ENCODE measurements at regions not wholly inside any gene's neighbourhood (a gene's known extent, or its start where the extent isn't known, plus 50 kb on each side); places are given as distances from the start of the nearest gene placed in this dataset.

- Histone ChIP-seq H3K36me3 (ENCODE audit: control insufficient read depth, insufficient read depth, low read length) (no peaks in the 10 kb centered on the region), H3K9me3 (ENCODE audit: control insufficient read depth, low read length) (no peaks in the 10 kb centered on the region), H3K4me1 (ENCODE audit: control insufficient read depth, insufficient read depth, low read length) (no peaks in the 10 kb centered on the region), H3K27me3 (ENCODE audit: control insufficient read depth, insufficient read depth, low read length) (no peaks in the 10 kb centered on the region), H3K9ac (ENCODE audit: low read length) (no peak overlapping the region), H3K4me3 (ENCODE audit: low read length) (no peak overlapping the region)
Observed at GRCh38 chr16:51752438-51752995, 601.4 kb upstream of the SALL1 start.

- H3K36me3 ChIP-seq (ENCODE audit: control insufficient read depth, insufficient read depth, low read length): no peaks in the 10 kb centered on the region
- H3K4me3 ChIP-seq (ENCODE audit: low read length): no peak overlapping the region
- H3K9ac ChIP-seq (ENCODE audit: low read length): no peak overlapping the region
- H3K4me1 ChIP-seq (ENCODE audit: control insufficient read depth, insufficient read depth, low read length): no peaks in the 10 kb centered on the region
- H3K9me3 ChIP-seq (ENCODE audit: control insufficient read depth, low read length): no peaks in the 10 kb centered on the region
- no peaks in the 10 kb centered on the region for H3K27me3 ChIP-seq (ENCODE audit: control insufficient read depth, insufficient read depth, low read length)
Observed at GRCh38 chr16:51747329-51747728, 596.3 kb upstream of the SALL1 start.

- no peaks in the 10 kb centered on the region for H3K9me3 ChIP-seq (ENCODE audit: control insufficient read depth, low read length)
- H3K4me3 ChIP-seq (ENCODE audit: low read length): no peak overlapping the region
- no peak overlapping the region for H3K9ac ChIP-seq (ENCODE audit: low read length)
- no peaks in the 10 kb centered on the region for H3K36me3 ChIP-seq (ENCODE audit: control insufficient read depth, insufficient read depth, low read length)
- H3K27me3 ChIP-seq (ENCODE audit: control insufficient read depth, insufficient read depth, low read length): no peaks in the 10 kb centered on the region
- H3K4me1 ChIP-seq (ENCODE audit: control insufficient read depth, insufficient read depth, low read length): no peaks in the 10 kb centered on the region
Observed at GRCh38 chr16:51734220-51734619, 583.1 kb upstream of the SALL1 start.

GRCh38 chr16:51733181-51733580 is 582.1 kb upstream of the SALL1 start:
- Histone ChIP-seq H3K27me3 (ENCODE audit: control insufficient read depth, insufficient read depth, low read length) (no peaks in the 10 kb centered on the region), H3K36me3 (ENCODE audit: control insufficient read depth, insufficient read depth, low read length) (no peaks in the 10 kb centered on the region), H3K4me3 (ENCODE audit: low read length) (no peak overlapping the region), H3K9ac (ENCODE audit: low read length) (no peak overlapping the region), H3K4me1 (ENCODE audit: control insufficient read depth, insufficient read depth, low read length) (no peaks in the 10 kb centered on the region), H3K9me3 (ENCODE audit: control insufficient read depth, low read length) (no peaks in the 10 kb centered on the region)

- no peaks in the 10 kb centered on the region for H3K36me3 ChIP-seq (ENCODE audit: control insufficient read depth, insufficient read depth, low read length)
- no peaks in the 10 kb centered on the region for H3K4me1 ChIP-seq (ENCODE audit: control insufficient read depth, insufficient read depth, low read length)
- no peak overlapping the region for H3K4me3 ChIP-seq (ENCODE audit: low read length)
- H3K9me3 ChIP-seq (ENCODE audit: control insufficient read depth, low read length): no peaks in the 10 kb centered on the region
- H3K9ac ChIP-seq (ENCODE audit: low read length): no peak overlapping the region
- H3K27me3 ChIP-seq (ENCODE audit: control insufficient read depth, insufficient read depth, low read length): no peaks in the 10 kb centered on the region
Observed at GRCh38 chr16:51731160-51731559, 580.1 kb upstream of the SALL1 start.

- Histone ChIP-seq H3K4me1 (ENCODE audit: control insufficient read depth, insufficient read depth, low read length) (no peaks in the 10 kb centered on the region), H3K27me3 (ENCODE audit: control insufficient read depth, insufficient read depth, low read length) (no peaks in the 10 kb centered on the region), H3K36me3 (ENCODE audit: control insufficient read depth, insufficient read depth, low read length) (no peaks in the 10 kb centered on the region), H3K9ac (ENCODE audit: low read length) (no peak overlapping the region), H3K9me3 (ENCODE audit: control insufficient read depth, low read length) (no peaks in the 10 kb centered on the region), H3K4me3 (ENCODE audit: low read length) (no peak overlapping the region)
Observed at GRCh38 chr16:51723036-51723724, 572.1 kb upstream of the SALL1 start.

GRCh38 chr16:51722467-51722866 is 571.4 kb upstream of the SALL1 start:
- no peaks in the 10 kb centered on the region for H3K27me3 ChIP-seq (ENCODE audit: control insufficient read depth, insufficient read depth, low read length)
- H3K4me3 ChIP-seq (ENCODE audit: low read length): no peak overlapping the region
- no peaks in the 10 kb centered on the region for H3K36me3 ChIP-seq (ENCODE audit: control insufficient read depth, insufficient read depth, low read length)
- no peaks in the 10 kb centered on the region for H3K4me1 ChIP-seq (ENCODE audit: control insufficient read depth, insufficient read depth, low read length)
- no peak overlapping the region for H3K9ac ChIP-seq (ENCODE audit: low read length)
- H3K9me3 ChIP-seq (ENCODE audit: control insufficient read depth, low read length): no peaks in the 10 kb centered on the region

- Histone ChIP-seq H3K9ac (ENCODE audit: low read length) (no peak overlapping the region), H3K4me1 (ENCODE audit: control insufficient read depth, insufficient read depth, low read length) (no peaks in the 10 kb centered on the region), H3K27me3 (ENCODE audit: control insufficient read depth, insufficient read depth, low read length) (no peaks in the 10 kb centered on the region), H3K9me3 (ENCODE audit: control insufficient read depth, low read length) (no peaks in the 10 kb centered on the region), H3K4me3 (ENCODE audit: low read length) (no peak overlapping the region), H3K36me3 (ENCODE audit: control insufficient read depth, insufficient read depth, low read length) (no peaks in the 10 kb centered on the region)
Observed at GRCh38 chr16:51719376-51719775, 568.3 kb upstream of the SALL1 start.

- no peaks in the 10 kb centered on the region for H3K9me3 ChIP-seq (ENCODE audit: control insufficient read depth, low read length)
- no peaks in the 10 kb centered on the region for H3K27me3 ChIP-seq (ENCODE audit: control insufficient read depth, insufficient read depth, low read length)
- no peak overlapping the region for H3K9ac ChIP-seq (ENCODE audit: low read length)
- no peaks in the 10 kb centered on the region for H3K4me1 ChIP-seq (ENCODE audit: control insufficient read depth, insufficient read depth, low read length)
- H3K4me3 ChIP-seq (ENCODE audit: low read length): no peak overlapping the region
- no peaks in the 10 kb centered on the region for H3K36me3 ChIP-seq (ENCODE audit: control insufficient read depth, insufficient read depth, low read length)
Observed at GRCh38 chr16:51716195-51716594, 565.1 kb upstream of the SALL1 start.

GRCh38 chr16:51713502-51713901 is 562.4 kb upstream of the SALL1 start:
- Histone ChIP-seq H3K9ac (ENCODE audit: low read length) (no peak overlapping the region), H3K36me3 (ENCODE audit: control insufficient read depth, insufficient read depth, low read length) (no peaks in the 10 kb centered on the region), H3K27me3 (ENCODE audit: control insufficient read depth, insufficient read depth, low read length) (no peaks in the 10 kb centered on the region), H3K9me3 (ENCODE audit: control insufficient read depth, low read length) (no peaks in the 10 kb centered on the region), H3K4me1 (ENCODE audit: control insufficient read depth, insufficient read depth, low read length) (no peaks in the 10 kb centered on the region), H3K4me3 (ENCODE audit: low read length) (no peak overlapping the region)

GRCh38 chr16:51710905-51711563 is 560.0 kb upstream of the SALL1 start:
- H3K9me3 ChIP-seq (ENCODE audit: control insufficient read depth, low read length): no peaks in the 10 kb centered on the region
- no peaks in the 10 kb centered on the region for H3K4me1 ChIP-seq (ENCODE audit: control insufficient read depth, insufficient read depth, low read length)
- no peak overlapping the region for H3K4me3 ChIP-seq (ENCODE audit: low read length)
- H3K36me3 ChIP-seq (ENCODE audit: control insufficient read depth, insufficient read depth, low read length): no peaks in the 10 kb centered on the region
- H3K27me3 ChIP-seq (ENCODE audit: control insufficient read depth, insufficient read depth, low read length): no peaks in the 10 kb centered on the region
- H3K9ac ChIP-seq (ENCODE audit: low read length): no peak overlapping the region

GRCh38 chr16:51710186-51710585 is 559.1 kb upstream of the SALL1 start:
- Histone ChIP-seq H3K4me1 (ENCODE audit: control insufficient read depth, insufficient read depth, low read length) (no peaks in the 10 kb centered on the region), H3K4me3 (ENCODE audit: low read length) (no peak overlapping the region), H3K9me3 (ENCODE audit: control insufficient read depth, low read length) (no peaks in the 10 kb centered on the region), H3K9ac (ENCODE audit: low read length) (no peak overlapping the region), H3K36me3 (ENCODE audit: control insufficient read depth, insufficient read depth, low read length) (no peaks in the 10 kb centered on the region), H3K27me3 (ENCODE audit: control insufficient read depth, insufficient read depth, low read length) (no peaks in the 10 kb centered on the region)

All from mucosa of stomach (tissue), 1 donor.